H9 (cell line): ENCODE measurements at regions not wholly inside any gene's neighbourhood (a gene's known extent, or its start where the extent isn't known, plus 50 kb on each side); places are given as distances from the start of the nearest gene placed in this dataset.

Source experiments
- DNase-seq: peaks from one replicate; pipeline ENCODE4 v3.0.0-alpha.2; 2017
- H2AFZ ChIP-seq: one replicate; pipeline ENCODE4 v1.6.1; 2013; ENCODE audit warnings: mild to moderate bottlenecking, low read length, control low read depth, moderate library complexity
- H2AK5ac ChIP-seq: 2 replicates; pipeline ENCODE4 v1.6.1; 2013; ENCODE audit warnings: low read length, control low read depth, mixed read lengths; ENCODE audit not compliant: insufficient read length
- H2BK120ac ChIP-seq: one replicate; pipeline ENCODE4 v1.6.1; 2013; ENCODE audit warnings: low read depth, mild to moderate bottlenecking, low read length, control low read depth, inconsistent platforms; ENCODE audit not compliant: poor library complexity, severe bottlenecking
- H2BK12ac ChIP-seq: 2 replicates; pipeline ENCODE4 v1.6.1; 2013; ENCODE audit warnings: low read length, control low read depth, mixed read lengths, low read depth; ENCODE audit not compliant: insufficient read length
- H2BK15ac ChIP-seq: 2 replicates; pipeline ENCODE4 v1.6.1; 2013; ENCODE audit warnings: low read depth, low read length, control low read depth
- H2BK20ac ChIP-seq: one replicate; pipeline ENCODE4 v1.6.1; 2013; ENCODE audit warnings: low read depth, mild to moderate bottlenecking, low read length, control low read depth, inconsistent platforms; ENCODE audit not compliant: poor library complexity, severe bottlenecking
- H2BK5ac ChIP-seq: 2 replicates; pipeline ENCODE4 v1.6.1; 2013; ENCODE audit warnings: low read length, control low read depth, mixed read lengths; ENCODE audit not compliant: insufficient read length
- H3K14ac ChIP-seq: 2 replicates; pipeline ENCODE4 v1.6.1; 2013; ENCODE audit warnings: low read length, control low read depth; ENCODE audit not compliant: insufficient read depth
- H3K18ac ChIP-seq: 2 replicates; pipeline ENCODE4 v1.6.1; 2013; ENCODE audit warnings: low read depth, mild to moderate bottlenecking, mixed read lengths, low read length, control low read depth; ENCODE audit not compliant: insufficient read length
- H3K23ac ChIP-seq: 2 replicates; pipeline ENCODE4 v1.6.1; 2013; ENCODE audit warnings: low read length, control low read depth, mixed read lengths, low read depth; ENCODE audit not compliant: insufficient read length
- H3K23me2 ChIP-seq: 2 replicates; pipeline ENCODE4 v1.6.1; 2013; ENCODE audit warnings: low read depth, mild to moderate bottlenecking, mixed read lengths, low read length, control low read depth; ENCODE audit not compliant: insufficient read length, poor library complexity, severe bottlenecking
- H3K27ac ChIP-seq: 2 replicates; pipeline ENCODE4 v1.5.1; 2013; ENCODE audit warnings: low read length, control low read depth, mixed read lengths, low read depth; ENCODE audit not compliant: insufficient read length
- H3K27me3 ChIP-seq: 2 replicates; pipeline ENCODE4 v1.6.1; 2013; ENCODE audit warnings: low read length, control low read depth, inconsistent platforms; ENCODE audit not compliant: insufficient read depth
- H3K4ac ChIP-seq: 2 replicates; pipeline ENCODE4 v1.6.1; 2013; ENCODE audit warnings: low read depth, mild to moderate bottlenecking, control low read depth, inconsistent platforms, low read length, moderate library complexity
- H3K4me1 ChIP-seq: 2 replicates; pipeline ENCODE4 v1.6.1; 2013; ENCODE audit warnings: low read length, control low read depth, inconsistent platforms; ENCODE audit not compliant: insufficient read depth
- H3K4me2 ChIP-seq: 2 replicates; pipeline ENCODE4 v1.6.1; 2013; ENCODE audit warnings: low read length, control low read depth, mixed read lengths; ENCODE audit not compliant: insufficient read length, insufficient read depth
- H3K56ac ChIP-seq: 2 replicates; pipeline ENCODE4 v1.6.1; 2013; ENCODE audit warnings: low read depth, mild to moderate bottlenecking, mixed read lengths, low read length, control low read depth; ENCODE audit not compliant: insufficient read length
- H3K79me1 ChIP-seq: 2 replicates; pipeline ENCODE4 v1.6.1; 2013; ENCODE audit warnings: low read depth, mild to moderate bottlenecking, moderate library complexity, low read length, control low read depth, inconsistent platforms; ENCODE audit not compliant: insufficient read depth, poor library complexity, severe bottlenecking
- H3K79me2 ChIP-seq: 2 replicates; pipeline ENCODE4 v1.6.1; 2013; ENCODE audit warnings: low read length, control low read depth, inconsistent platforms; ENCODE audit not compliant: insufficient read depth
- H3K9ac ChIP-seq: 2 replicates; pipeline ENCODE4 v1.6.1; 2013; ENCODE audit warnings: low read length, control low read depth, mixed read lengths; ENCODE audit not compliant: insufficient read length; ENCODE audit errors: extremely low read depth
- H3K9me3 ChIP-seq: one replicate; pipeline ENCODE4 v1.6.1; 2013; ENCODE audit warnings: low read depth, low read length, inconsistent platforms; ENCODE audit not compliant: control insufficient read depth
- H3T11ph ChIP-seq: one replicate; pipeline ENCODE4 v1.6.1; 2013; ENCODE audit warnings: mild to moderate bottlenecking, low read length, control low read depth, inconsistent platforms
- H4K20me1 ChIP-seq: one replicate; pipeline ENCODE4 v1.6.1; 2013; ENCODE audit not compliant: control insufficient read depth, insufficient read length, insufficient read depth
- H4K5ac ChIP-seq: 2 replicates; pipeline ENCODE4 v1.6.1; 2013; ENCODE audit warnings: low read depth, mild to moderate bottlenecking, mixed read lengths, low read length, control low read depth; ENCODE audit not compliant: insufficient read length
- H4K8ac ChIP-seq: replicated peaks from 2 replicates; pipeline ENCODE4 v1.6.1; 2013; ENCODE audit warnings: low read length, control low read depth, mixed read lengths, low read depth; ENCODE audit not compliant: insufficient read length
- H4K91ac ChIP-seq: 2 replicates; pipeline ENCODE4 v1.6.1; 2013; ENCODE audit warnings: low read depth, mild to moderate bottlenecking, moderate library complexity, mixed read lengths, low read length, control low read depth; ENCODE audit not compliant: insufficient read length
- H3K27ac Mint-ChIP-seq, 3 experiments: 2 replicates in 2 of 3; 3 replicates in 1 of 3; pipeline ENCODE4 v1.8.0; 2020 to 2021; ENCODE audit warnings: mixed read lengths in 3 of 3, mild to moderate bottlenecking in 1 of 3, moderate library complexity in 1 of 3
- H3K27me3 Mint-ChIP-seq: 2 replicates; pipeline ENCODE4 v1.8.0; 2021; ENCODE audit warnings: low read depth, mild to moderate bottlenecking, moderate library complexity, mixed read lengths
- H3K36me3 Mint-ChIP-seq, 3 experiments: 2 replicates in 2 of 3; 3 replicates in 1 of 3; pipeline ENCODE4 v1.8.0; 2020 to 2021; ENCODE audit warnings: low read depth in 3 of 3, mixed read lengths in 3 of 3; ENCODE audit not compliant: insufficient read depth in 1 of 3
- H3K4me1 Mint-ChIP-seq, 2 experiments: 2 replicates each; pipeline ENCODE4 v1.8.0; 2020; ENCODE audit warnings: mixed read lengths in 2 of 2
- H3K4me3 Mint-ChIP-seq, 2 experiments: 2 replicates in 1 of 2; 3 replicates in 1 of 2; pipeline ENCODE4 v1.8.0; 2020 to 2021; ENCODE audit warnings: mild to moderate bottlenecking in 2 of 2, mixed read lengths in 2 of 2, moderate library complexity in 1 of 2
- H3K9me3 Mint-ChIP-seq, 2 experiments: 2 replicates in 1 of 2; 3 replicates in 1 of 2; pipeline ENCODE4 v1.8.0; 2020; ENCODE audit warnings: mild to moderate bottlenecking in 2 of 2, mixed read lengths in 2 of 2, moderate library complexity in 1 of 2
- TF ChIP-seq, protein P1 (sequence below): fragments of 200-600 bp; sonication (generic); conservative IDR thresholded peaks from 3 replicates; pipeline ENCODE4 v1.8.0; 2021; ENCODE audit warnings: antibody characterized with exemption, mild to moderate bottlenecking

- no peak overlapping the region for H3T11ph ChIP-seq
- H2BK12ac ChIP-seq, result no peak overlapping the region
- H3K79me1 ChIP-seq, result no peaks in the 10 kb centered on the region
- H2BK20ac ChIP-seq, result no peak overlapping the region
- peaks cover 14% of the 10 kb centered on the region for H3K9me3 ChIP-seq
- H3K23ac ChIP-seq, result no peak overlapping the region
- H3K27ac ChIP-seq, result no peak overlapping the region
- H3K18ac ChIP-seq, result no peak overlapping the region
- H3K9ac ChIP-seq, result no peak overlapping the region
- peaks cover 13 to 15% of the 10 kb centered on the region in 2 experiments for H3K4me1 Mint-ChIP-seq
- TF ChIP-seq, protein P1, sequence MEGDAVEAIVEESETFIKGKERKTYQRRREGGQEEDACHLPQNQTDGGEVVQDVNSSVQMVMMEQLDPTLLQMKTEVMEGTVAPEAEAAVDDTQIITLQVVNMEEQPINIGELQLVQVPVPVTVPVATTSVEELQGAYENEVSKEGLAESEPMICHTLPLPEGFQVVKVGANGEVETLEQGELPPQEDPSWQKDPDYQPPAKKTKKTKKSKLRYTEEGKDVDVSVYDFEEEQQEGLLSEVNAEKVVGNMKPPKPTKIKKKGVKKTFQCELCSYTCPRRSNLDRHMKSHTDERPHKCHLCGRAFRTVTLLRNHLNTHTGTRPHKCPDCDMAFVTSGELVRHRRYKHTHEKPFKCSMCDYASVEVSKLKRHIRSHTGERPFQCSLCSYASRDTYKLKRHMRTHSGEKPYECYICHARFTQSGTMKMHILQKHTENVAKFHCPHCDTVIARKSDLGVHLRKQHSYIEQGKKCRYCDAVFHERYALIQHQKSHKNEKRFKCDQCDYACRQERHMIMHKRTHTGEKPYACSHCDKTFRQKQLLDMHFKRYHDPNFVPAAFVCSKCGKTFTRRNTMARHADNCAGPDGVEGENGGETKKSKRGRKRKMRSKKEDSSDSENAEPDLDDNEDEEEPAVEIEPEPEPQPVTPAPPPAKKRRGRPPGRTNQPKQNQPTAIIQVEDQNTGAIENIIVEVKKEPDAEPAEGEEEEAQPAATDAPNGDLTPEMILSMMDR, result no peak
- H4K91ac ChIP-seq, result no peak overlapping the region
- no peak for DNase-seq
- no peak overlapping the region for H3K14ac ChIP-seq
- H3K4ac ChIP-seq, result no peak overlapping the region
- H3K27me3 Mint-ChIP-seq, result no peaks in the 10 kb centered on the region
- H3K79me2 ChIP-seq, result no peaks in the 10 kb centered on the region
- H4K8ac ChIP-seq, result no peak overlapping the region
- H3K27me3 ChIP-seq, result no peaks in the 10 kb centered on the region
- H2BK15ac ChIP-seq, result no peak overlapping the region
- no peak overlapping the region for H3K56ac ChIP-seq
- H2AK5ac ChIP-seq, result no peak overlapping the region
- H3K4me3 Mint-ChIP-seq, result no peak overlapping the region
- H2BK5ac ChIP-seq, result no peak overlapping the region
- no peak overlapping the region for H3K4me2 ChIP-seq
- H3K27ac Mint-ChIP-seq, result no peak overlapping the region
- no peaks in the 10 kb centered on the region for H3K23me2 ChIP-seq
- peaks cover 19 to 32% (median 24%) of the 10 kb centered on the region in 3 experiments for H3K36me3 Mint-ChIP-seq
- H3K4me1 ChIP-seq, result peaks cover 2% of the 10 kb centered on the region; the same call in 1 of the 2 replicates
- no peaks in the 10 kb centered on the region for H4K20me1 ChIP-seq
- no peak overlapping the region for H2BK120ac ChIP-seq
- no peak overlapping the region for H4K5ac ChIP-seq
- H3K9me3 Mint-ChIP-seq, result peaks cover 29 to 30% of the 10 kb centered on the region in 2 experiments
- no peak overlapping the region for H2AFZ ChIP-seq
These were observed 86.8 kb downstream of the MAIP1 start for GRCh38 chr2:200042102-200042735.
